ENCODE measurements at regions not wholly inside any gene's neighbourhood (a gene's known extent, or its start where the extent isn't known, plus 50 kb on each side); places are given as distances from the start of the nearest gene placed in this dataset.

DNA sequence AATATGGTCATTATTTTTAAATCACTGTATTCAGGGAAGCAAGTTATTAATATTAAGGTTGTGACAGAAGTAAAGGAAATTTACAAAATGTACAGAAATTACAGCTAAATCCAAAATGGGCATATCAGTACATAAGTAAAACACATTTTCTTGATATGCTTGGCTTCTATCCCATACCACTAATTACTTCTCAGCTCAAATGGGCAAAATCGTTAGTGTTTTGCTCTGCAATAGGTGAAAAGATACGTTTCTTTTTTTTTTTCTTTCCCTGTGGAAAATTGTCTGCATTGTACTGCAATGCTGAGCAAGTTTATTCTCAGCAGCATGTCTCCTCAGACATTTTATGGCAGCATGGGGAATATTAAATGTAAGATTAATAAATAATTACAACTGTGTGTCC is 77.1 kb upstream of the PRMT6 start:
- TF ChIP-seq, protein P1, sequence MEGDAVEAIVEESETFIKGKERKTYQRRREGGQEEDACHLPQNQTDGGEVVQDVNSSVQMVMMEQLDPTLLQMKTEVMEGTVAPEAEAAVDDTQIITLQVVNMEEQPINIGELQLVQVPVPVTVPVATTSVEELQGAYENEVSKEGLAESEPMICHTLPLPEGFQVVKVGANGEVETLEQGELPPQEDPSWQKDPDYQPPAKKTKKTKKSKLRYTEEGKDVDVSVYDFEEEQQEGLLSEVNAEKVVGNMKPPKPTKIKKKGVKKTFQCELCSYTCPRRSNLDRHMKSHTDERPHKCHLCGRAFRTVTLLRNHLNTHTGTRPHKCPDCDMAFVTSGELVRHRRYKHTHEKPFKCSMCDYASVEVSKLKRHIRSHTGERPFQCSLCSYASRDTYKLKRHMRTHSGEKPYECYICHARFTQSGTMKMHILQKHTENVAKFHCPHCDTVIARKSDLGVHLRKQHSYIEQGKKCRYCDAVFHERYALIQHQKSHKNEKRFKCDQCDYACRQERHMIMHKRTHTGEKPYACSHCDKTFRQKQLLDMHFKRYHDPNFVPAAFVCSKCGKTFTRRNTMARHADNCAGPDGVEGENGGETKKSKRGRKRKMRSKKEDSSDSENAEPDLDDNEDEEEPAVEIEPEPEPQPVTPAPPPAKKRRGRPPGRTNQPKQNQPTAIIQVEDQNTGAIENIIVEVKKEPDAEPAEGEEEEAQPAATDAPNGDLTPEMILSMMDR (IDR thresholded peaks at IDR 0.05; ENCODE audit: low read depth, low read length), result no peak
- no peak for TF ChIP-seq EZH2phosphoT487 (IDR thresholded peaks at IDR 0.05; ENCODE audit: low read depth)

All from OCI-LY3 (cell line).